SK-N-SH treated with all-trans-retinoic acid at 6 μM for 48 hours (cell line): ENCODE measurements at regions not wholly inside any gene's neighbourhood (a gene's known extent, or its start where the extent isn't known, plus 50 kb on each side); places are given as distances from the start of the nearest gene placed in this dataset.

ENCODE experiments used
- ATAC-seq: fragments of 200-7000 bp; cut with Tn5 transposase; 3 replicates; pipeline ENCODE4 v1.9.1; 2020; ENCODE audit warnings: mild to moderate bottlenecking, moderate library complexity
- BACH2 ChIP-seq: fragments of 250-450 bp; sonication (Bioruptor Pico); IDR thresholded peaks from 2 replicates; pipeline ENCODE4 v1.9.0; 2021; ENCODE audit warnings: mild to moderate bottlenecking, borderline replicate concordance
- CREB5 ChIP-seq: fragments of 250-450 bp; sonication (Bioruptor Pico); IDR thresholded peaks from 2 replicates; pipeline ENCODE4 v1.5.1; 2020; ENCODE audit warnings: low read depth, mild to moderate bottlenecking, moderate library complexity
- CSDC2 ChIP-seq: fragments of 250-450 bp; sonication (Bioruptor Pico); IDR thresholded peaks from 2 replicates; pipeline ENCODE4 v1.5.0; 2020; ENCODE audit warnings: mild to moderate bottlenecking, moderate library complexity
- CSRNP3 ChIP-seq: fragments of 250-450 bp; sonication (Bioruptor Pico); IDR thresholded peaks from 2 replicates; pipeline ENCODE4 v1.5.1; 2021; ENCODE audit warnings: mild to moderate bottlenecking, moderate library complexity
- ESRRG ChIP-seq: fragments of 250-450 bp; sonication (Bioruptor Pico); IDR thresholded peaks from 2 replicates; pipeline ENCODE4 v1.6.1; 2021; ENCODE audit warnings: mild to moderate bottlenecking
- GLIS3 ChIP-seq: fragments of 250-450 bp; sonication (Bioruptor Pico); IDR thresholded peaks from 2 replicates; pipeline ENCODE4 v1.5.0; 2020; ENCODE audit warnings: mild to moderate bottlenecking, moderate library complexity
- ISL1 ChIP-seq: fragments of 250-450 bp; sonication (Bioruptor Pico); IDR thresholded peaks from 2 replicates; pipeline ENCODE4 v2.1.2; 2022; ENCODE audit warnings: mild to moderate bottlenecking, moderate library complexity
- POU6F1 ChIP-seq: fragments of 250-450 bp; sonication (Bioruptor Pico); IDR thresholded peaks from 2 replicates; pipeline ENCODE4 v1.8.0; 2021; ENCODE audit warnings: low read depth, mild to moderate bottlenecking, moderate library complexity, borderline replicate concordance
- PPARA ChIP-seq: fragments of 250-450 bp; sonication (Bioruptor Pico); IDR thresholded peaks from 2 replicates; pipeline ENCODE4 v1.5.0; 2020; ENCODE audit warnings: mild to moderate bottlenecking, borderline replicate concordance
- RARB ChIP-seq: fragments of 250-450 bp; sonication (Bioruptor Pico); IDR thresholded peaks from 2 replicates; pipeline ENCODE4 v1.8.0; 2021; ENCODE audit warnings: mild to moderate bottlenecking, moderate library complexity
- TCF4 ChIP-seq: fragments of 250-450 bp; sonication (Bioruptor Pico); IDR thresholded peaks from 2 replicates; pipeline ENCODE4 v1.8.0; 2021; ENCODE audit warnings: mild to moderate bottlenecking, moderate library complexity, borderline replicate concordance
- TSHZ2 ChIP-seq: fragments of 250-450 bp; sonication (Bioruptor Pico); IDR thresholded peaks from 2 replicates; pipeline ENCODE4 v1.5.0; 2020; ENCODE audit warnings: mild to moderate bottlenecking, moderate library complexity
- ZC3H10 ChIP-seq: fragments of 250-450 bp; sonication (Bioruptor Pico); IDR thresholded peaks from 2 replicates; pipeline ENCODE4 v1.5.1; 2021; ENCODE audit warnings: mild to moderate bottlenecking, moderate library complexity
- ZFP30 ChIP-seq: fragments of 450-650 bp; formaldehyde crosslinking; IDR thresholded peaks from 2 replicates; pipeline ENCODE4 v1.5.0; 2022; ENCODE audit warnings: mild to moderate bottlenecking, moderate library complexity
- ZNF70 ChIP-seq: fragments of 450-650 bp; formaldehyde crosslinking; IDR thresholded peaks from 2 replicates; pipeline ENCODE4 v1.5.0; 2020; ENCODE audit warnings: mild to moderate bottlenecking, moderate library complexity
- ZNF8 ChIP-seq: fragments of 450-650 bp; formaldehyde crosslinking; IDR thresholded peaks from 2 replicates; pipeline ENCODE4 v1.5.0; 2020; ENCODE audit warnings: mild to moderate bottlenecking, moderate library complexity

GRCh38 chr13:72025836-72026235, 158.8 kb upstream of the DACH1 start:
- TF ChIP-seq CSDC2 (CRISPR knock-in tag) (no peak), CREB5 (CRISPR knock-in tag) (no peak), ZFP30 (CRISPR knock-in tag) (no peak), RARB (CRISPR knock-in tag) (no peak), BACH2 (CRISPR knock-in tag) (no peak), ESRRG (CRISPR knock-in tag) (no peak), TCF4 (CRISPR knock-in tag) (no peak), ISL1 (CRISPR knock-in tag) (no peak), TSHZ2 (CRISPR knock-in tag) (no peak), POU6F1 (no peak), CSRNP3 (CRISPR knock-in tag) (no peak), ZNF70 (no peak), ZC3H10 (no peak)
- ATAC-seq, result no peak

GRCh38 chr13:72023895-72024294, 156.9 kb upstream of the DACH1 start:
- ATAC-seq, result no peak
- TF ChIP-seq ESRRG (CRISPR knock-in tag) (no peak), PPARA (CRISPR knock-in tag) (no peak), CSRNP3 (CRISPR knock-in tag) (no peak)

- ATAC-seq, result no peak
- TF ChIP-seq RARB (CRISPR knock-in tag), result no peak
Measured at GRCh38 chr13:72005455-72005854, 138.5 kb upstream of the DACH1 start.

GRCh38 chr13:72004784-72005374, 137.9 kb upstream of the DACH1 start:
- TF ChIP-seq CSDC2 (CRISPR knock-in tag) (no peak), ZNF70 (no peak), RARB (CRISPR knock-in tag) (no peak), BACH2 (CRISPR knock-in tag) (no peak), CSRNP3 (CRISPR knock-in tag) (no peak), ZNF8 (CRISPR knock-in tag) (no peak)
- TF ChIP-seq, all 23 proteins: peak for 0
- ATAC-seq, result no peak

GRCh38 chr13:72004246-72004645, 137.2 kb upstream of the DACH1 start:
- no peak for ATAC-seq
- TF ChIP-seq CSDC2 (CRISPR knock-in tag) (no peak), BACH2 (CRISPR knock-in tag) (no peak), ZNF70 (no peak), GLIS3 (CRISPR knock-in tag) (no peak), RARB (CRISPR knock-in tag) (no peak), CSRNP3 (CRISPR knock-in tag) (no peak), POU6F1 (no peak), ZNF8 (CRISPR knock-in tag) (no peak)
